Naive thymus-derived CD8-positive, alpha-beta T cell (primary cell): ENCODE measurements at regions not wholly inside any gene's neighbourhood (a gene's known extent, or its start where the extent isn't known, plus 50 kb on each side); places are given as distances from the start of the nearest gene placed in this dataset.
A peak's percentile ranks its signal among the peaks of the same experiment; 100 is the strongest.

Source experiments
- ATAC-seq, 2 donors: fragments of 150-1000 bp; cut with Tn5 transposase in 1 of 2; sonication (Bioruptor Pico), chemical (Tn5 transposase) in 1 of 2; 1 replicate in 1 of 2; 2 replicates in 1 of 2; pipeline ENCODE4 v1.10.0; 2021; ENCODE audit warnings: mild to moderate bottlenecking in 2 of 2, moderate library complexity in 2 of 2
- POLR2A ChIA-PET: fragments of 350-600 bp; sonication (Branson Sonifier 250); formaldehyde crosslinking; loops from one replicate; lab custom pipeline; 2021; ENCODE audit warnings: antibody characterized with exemption; lab: Charles Lee
- DNase-seq, 10 donors: peaks; one replicate each; pipeline versions ENCODE4 v3.0.0 to v3.0.0-alpha.2; 2020 to 2022
- H3K27ac Mint-ChIP-seq, 10 donors: one replicate each; pipeline ENCODE4 v1.8.0; 2020 to 2022; ENCODE audit warnings: mild to moderate bottlenecking in 10 of 10, mixed read lengths in 10 of 10, moderate library complexity in 4 of 10, inconsistent platforms in 1 of 10
- H3K27me3 Mint-ChIP-seq, 5 donors: one replicate each; pipeline ENCODE4 v1.8.0; 2021 to 2022; ENCODE audit warnings: mixed read lengths in 5 of 5
- H3K36me3 Mint-ChIP-seq, 3 donors: one replicate each; pipeline ENCODE4 v1.8.0; 2020 to 2022; ENCODE audit warnings: mixed read lengths in 3 of 3, mild to moderate bottlenecking in 2 of 3, inconsistent platforms in 1 of 3
- H3K4me1 Mint-ChIP-seq, 4 donors: one replicate each; pipeline ENCODE4 v1.8.0; 2021 to 2022; ENCODE audit warnings: mixed read lengths in 4 of 4
- H3K4me3 Mint-ChIP-seq, 10 donors: one replicate each; pipeline ENCODE4 v1.8.0; 2020 to 2022; ENCODE audit warnings: mild to moderate bottlenecking in 10 of 10, mixed read lengths in 10 of 10, moderate library complexity in 6 of 10, inconsistent platforms in 1 of 10
- H3K9me3 Mint-ChIP-seq, 9 donors: one replicate each; pipeline ENCODE4 v1.8.0; 2020 to 2022; ENCODE audit warnings: mixed read lengths in 9 of 9, mild to moderate bottlenecking in 3 of 9, inconsistent platforms in 1 of 9, moderate library complexity in 1 of 9

DNA sequence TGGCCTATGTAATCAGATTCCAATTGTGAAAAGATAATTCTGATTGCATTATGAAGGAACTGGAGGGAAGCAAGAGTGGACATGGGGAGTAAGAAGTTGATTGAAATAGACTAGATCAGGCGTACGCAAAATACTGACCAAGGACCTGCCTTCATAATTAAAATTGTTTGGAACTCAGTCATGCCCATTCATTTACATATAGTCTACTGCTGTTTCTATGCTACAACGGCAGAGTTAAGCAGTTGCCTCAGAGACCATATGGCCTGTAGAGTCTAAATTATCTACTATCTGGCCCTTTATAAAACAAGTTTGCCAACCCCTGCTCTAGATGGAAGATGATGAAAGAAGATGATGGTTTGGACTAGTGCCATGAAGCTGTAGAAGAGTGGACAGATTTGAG lies 170.0 kb upstream of the ARID2 start:
- Mint-ChIP-seq H3K4me3 (no peak overlapping the region), H3K36me3 (no peaks in the 10 kb centered on the region), H3K27ac (no peak overlapping the region), H3K4me1 (peaks cover 0 to 2% (median 0%) of the 10 kb centered on the region in 4 donors), H3K27me3 (no peaks in the 10 kb centered on the region), H3K9me3 (peaks cover 0 to 9% (median 0%) of the 10 kb centered on the region in 9 donors)
- no peak for DNase-seq
- POLR2A ChIA-PET: no interaction called here
- ATAC-seq: no peak

DNA sequence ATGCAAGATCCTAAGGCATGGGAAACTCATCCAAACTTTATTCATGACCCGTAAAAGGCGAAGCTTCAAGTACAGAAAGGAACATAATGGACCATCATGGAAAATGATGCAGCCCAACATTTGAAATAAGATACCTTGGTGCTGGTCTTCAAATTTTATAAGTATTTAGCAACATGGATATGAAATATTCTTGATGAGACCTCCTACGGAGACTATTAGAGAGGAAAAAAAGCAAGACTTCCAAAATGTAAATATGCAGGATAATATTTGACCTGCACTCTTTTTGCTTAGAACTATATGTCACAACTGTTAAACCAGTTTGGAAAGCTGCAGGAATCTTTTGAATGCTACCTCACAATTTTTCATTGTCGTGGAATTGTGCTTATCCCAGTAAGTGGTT lies 168.8 kb upstream of the ARID2 start:
- DNase-seq (no peak), ATAC-seq (no peak)
- no peak overlapping the region for H3K4me3 Mint-ChIP-seq
- H3K4me1 Mint-ChIP-seq: peaks cover 0 to 2% (median 0%) of the 10 kb centered on the region in 4 donors
- no peaks in the 10 kb centered on the region for H3K36me3 Mint-ChIP-seq
- no peak overlapping the region for H3K27ac Mint-ChIP-seq
- H3K27me3 Mint-ChIP-seq: no peaks in the 10 kb centered on the region
- POLR2A ChIA-PET: no interaction called here
- H3K9me3 Mint-ChIP-seq: peaks cover 0 to 9% (median 0%) of the 10 kb centered on the region in 9 donors

DNA sequence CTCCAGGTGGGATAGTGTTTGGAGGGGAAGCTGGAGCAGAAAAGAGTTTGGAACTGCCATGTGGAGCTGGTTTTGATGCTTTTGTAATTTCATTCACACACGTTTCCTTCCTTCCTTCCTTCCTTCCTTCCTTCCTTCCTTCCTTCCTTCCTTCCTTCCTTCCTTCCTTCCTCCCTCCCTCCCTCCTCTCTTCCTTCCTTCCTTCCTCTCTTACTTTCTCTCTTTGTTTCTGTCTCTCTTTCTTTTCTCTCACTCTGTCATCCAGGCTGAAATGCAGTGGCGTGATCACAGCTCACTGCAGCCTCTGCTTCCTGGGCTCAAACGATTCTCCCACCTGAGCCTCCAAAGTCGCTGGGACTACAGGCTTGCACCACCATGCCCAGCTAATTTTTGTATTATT lies 168.0 kb upstream of the ARID2 start:
- no peak for DNase-seq
- POLR2A ChIA-PET: no interaction called here
- Mint-ChIP-seq H3K27me3 (no peaks in the 10 kb centered on the region), H3K9me3 (peaks cover 0 to 9% (median 0%) of the 10 kb centered on the region in 9 donors), H3K36me3 (no peaks in the 10 kb centered on the region), H3K4me1 (peaks cover 0 to 2% (median 0%) of the 10 kb centered on the region in 4 donors), H3K4me3 (peak overlapping the region in 1 of 10 donors; percentile 58), H3K27ac (peak overlapping the region in 1 of 10 donors; percentile 37)
- no peak for ATAC-seq

DNA sequence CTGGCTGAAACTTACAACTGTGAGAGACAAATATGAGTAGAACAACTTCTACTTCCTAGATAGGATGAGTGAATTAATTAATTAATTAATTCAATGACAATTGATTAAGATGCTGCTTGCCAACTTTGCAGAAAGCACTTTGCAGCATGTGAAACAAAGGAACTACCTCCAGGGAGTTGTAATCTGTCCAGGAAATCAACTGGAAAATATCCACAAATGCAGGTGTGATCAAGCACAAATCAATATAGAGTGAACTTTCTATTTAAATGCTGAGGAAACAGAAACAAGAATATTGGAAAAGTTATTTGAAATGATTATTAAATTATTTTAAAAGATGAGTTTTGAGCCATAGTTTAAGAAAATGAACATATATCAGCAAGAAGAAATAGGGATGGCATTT lies 163.9 kb upstream of the ARID2 start:
- Mint-ChIP-seq H3K4me3 (no peak overlapping the region), H3K9me3 (peaks cover 0 to 9% (median 0%) of the 10 kb centered on the region in 9 donors), H3K36me3 (no peaks in the 10 kb centered on the region), H3K27ac (no peak overlapping the region), H3K4me1 (peaks cover 0 to 2% (median 0%) of the 10 kb centered on the region in 4 donors), H3K27me3 (peaks cover 0 to 2% (median 0%) of the 10 kb centered on the region in 5 donors)
- POLR2A ChIA-PET: no interaction called here
- no peak for ATAC-seq
- DNase-seq: no peak

DNA sequence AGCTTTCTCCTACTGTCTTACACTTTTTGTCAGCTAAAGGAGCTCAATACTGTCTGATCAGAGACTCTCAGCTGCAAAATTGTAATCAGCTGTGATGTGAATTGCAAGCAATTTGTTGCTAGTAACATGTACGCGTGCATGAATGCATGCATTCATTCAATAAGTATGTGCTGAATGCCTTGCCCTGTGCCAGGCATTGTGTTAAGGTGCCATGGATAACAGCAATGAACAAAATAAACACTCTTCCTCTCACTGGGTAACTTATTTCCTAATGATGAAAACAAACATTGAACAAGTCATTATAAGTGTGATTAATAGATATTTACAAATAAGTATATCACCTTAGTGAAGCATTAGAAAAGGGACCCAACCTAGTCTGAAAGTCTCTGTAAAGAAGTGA lies 163.2 kb upstream of the ARID2 start:
- Mint-ChIP-seq H3K27ac (no peak overlapping the region), H3K36me3 (no peaks in the 10 kb centered on the region), H3K9me3 (peaks cover 0 to 9% (median 0%) of the 10 kb centered on the region in 9 donors), H3K27me3 (peaks cover 0 to 2% (median 0%) of the 10 kb centered on the region in 5 donors), H3K4me1 (peaks cover 0 to 2% (median 0%) of the 10 kb centered on the region in 4 donors), H3K4me3 (no peak overlapping the region)
- POLR2A ChIA-PET: no interaction called here
- DNase-seq: no peak
- ATAC-seq: no peak

DNA sequence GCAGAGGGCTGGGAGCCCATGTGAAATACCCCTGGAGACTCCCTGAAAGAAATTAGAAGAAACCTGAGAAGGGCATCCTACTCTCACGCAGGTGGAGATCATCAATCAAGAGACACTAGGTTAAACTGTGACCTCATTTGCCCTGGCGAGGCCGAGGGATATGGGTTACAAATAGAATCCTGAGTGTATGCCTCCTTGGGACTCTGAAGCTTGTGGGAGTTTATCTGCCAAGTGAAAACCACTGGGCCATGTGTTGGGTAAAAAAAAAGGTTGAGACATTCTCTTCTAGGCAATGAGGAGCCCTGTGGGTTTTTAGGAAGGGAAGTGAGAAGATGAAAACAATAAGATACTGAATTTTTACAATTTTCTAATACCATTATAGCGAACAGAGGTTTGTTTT lies 160.7 kb upstream of the ARID2 start:
- no peaks in the 10 kb centered on the region for H3K4me1 Mint-ChIP-seq
- H3K27ac Mint-ChIP-seq: no peak overlapping the region
- no peak for DNase-seq
- no peak overlapping the region for H3K4me3 Mint-ChIP-seq
- H3K27me3 Mint-ChIP-seq: peaks cover 0 to 2% (median 0%) of the 10 kb centered on the region in 5 donors
- ATAC-seq: no peak
- no peaks in the 10 kb centered on the region for H3K36me3 Mint-ChIP-seq
- H3K9me3 Mint-ChIP-seq: no peaks in the 10 kb centered on the region
- POLR2A ChIA-PET: no interaction called here

DNA sequence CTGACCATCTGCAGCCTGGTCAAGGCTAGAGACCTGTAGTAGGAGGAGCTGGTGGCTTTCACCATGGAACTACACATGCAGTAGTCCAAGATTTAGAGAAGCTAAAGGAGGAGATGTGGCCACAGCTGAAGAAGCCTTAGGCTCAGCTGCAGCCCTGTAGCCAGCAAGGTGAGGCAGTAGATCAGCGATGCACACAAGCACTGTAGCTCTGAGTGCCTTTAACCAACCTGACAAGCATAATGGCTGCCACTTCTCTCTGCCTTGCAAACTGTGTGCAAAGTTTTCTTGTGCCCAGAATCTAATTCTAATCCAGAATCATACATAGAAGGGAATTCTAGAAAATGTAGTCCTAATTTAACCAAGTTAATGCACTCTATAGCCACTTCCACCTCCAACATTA lies 159.0 kb upstream of the ARID2 start:
- Mint-ChIP-seq H3K4me1 (peaks cover 0 to 9% (median under 1%) of the 10 kb centered on the region in 4 donors), H3K27ac (no peak overlapping the region), H3K27me3 (peaks cover 0 to 2% (median 0%) of the 10 kb centered on the region in 5 donors), H3K9me3 (no peaks in the 10 kb centered on the region), H3K4me3 (no peak overlapping the region), H3K36me3 (no peaks in the 10 kb centered on the region)
- no peak for DNase-seq
- no peak for ATAC-seq
- POLR2A ChIA-PET: no interaction called here

DNA sequence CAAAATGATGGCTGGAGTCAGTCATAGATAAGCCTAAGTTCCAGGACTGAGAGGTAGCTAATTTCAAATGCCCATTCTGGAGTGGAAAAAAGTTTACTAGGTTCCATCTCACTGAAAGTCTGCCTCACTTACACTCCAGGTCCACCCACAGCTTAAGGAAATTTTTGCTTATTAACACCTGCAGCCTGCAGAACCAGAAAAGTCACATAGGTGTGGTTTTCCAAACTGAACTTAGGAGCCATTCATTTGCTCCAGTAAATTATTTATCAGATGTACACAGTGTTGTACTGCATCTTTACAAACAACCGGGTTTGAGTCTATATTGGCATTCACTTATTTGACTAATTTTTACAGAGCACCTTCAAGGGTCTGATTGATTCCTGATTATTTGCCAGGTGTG lies 157.4 kb upstream of the ARID2 start:
- Mint-ChIP-seq H3K36me3 (no peaks in the 10 kb centered on the region), H3K4me1 (peaks cover 1 to 21% (median 5%) of the 10 kb centered on the region in 4 donors), H3K27me3 (no peaks in the 10 kb centered on the region), H3K9me3 (no peaks in the 10 kb centered on the region), H3K4me3 (no peak overlapping the region), H3K27ac (no peak overlapping the region)
- DNase-seq (no peak), ATAC-seq (no peak)
- POLR2A ChIA-PET: no interaction called here

DNA sequence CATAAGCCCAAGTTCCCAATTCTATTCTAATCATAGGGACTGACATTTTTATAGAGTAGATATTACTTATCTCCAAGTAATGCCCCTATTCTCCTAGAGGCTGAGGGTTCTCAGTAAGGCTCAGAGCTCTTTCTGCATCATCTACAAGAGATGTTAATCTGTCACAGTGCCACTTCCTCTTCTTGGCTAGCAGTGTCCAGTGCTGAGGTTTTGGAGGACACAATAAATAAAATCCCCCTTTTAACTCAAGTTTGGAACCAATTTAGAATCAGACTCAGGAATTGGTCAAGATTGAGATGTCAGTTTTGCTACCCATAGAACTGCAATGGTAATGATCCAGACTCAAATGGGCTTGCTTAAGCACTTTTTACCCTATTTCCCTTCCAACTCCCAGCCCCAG lies 154.1 kb upstream of the ARID2 start:
- no peak overlapping the region for H3K4me3 Mint-ChIP-seq
- no peak for ATAC-seq
- peaks cover 1 to 26% (median 5%) of the 10 kb centered on the region in 4 donors for H3K4me1 Mint-ChIP-seq
- no peaks in the 10 kb centered on the region for H3K9me3 Mint-ChIP-seq
- no peaks in the 10 kb centered on the region for H3K36me3 Mint-ChIP-seq
- POLR2A ChIA-PET: no interaction called here
- H3K27me3 Mint-ChIP-seq: no peaks in the 10 kb centered on the region
- no peak for DNase-seq
- H3K27ac Mint-ChIP-seq: no peak overlapping the region

DNA sequence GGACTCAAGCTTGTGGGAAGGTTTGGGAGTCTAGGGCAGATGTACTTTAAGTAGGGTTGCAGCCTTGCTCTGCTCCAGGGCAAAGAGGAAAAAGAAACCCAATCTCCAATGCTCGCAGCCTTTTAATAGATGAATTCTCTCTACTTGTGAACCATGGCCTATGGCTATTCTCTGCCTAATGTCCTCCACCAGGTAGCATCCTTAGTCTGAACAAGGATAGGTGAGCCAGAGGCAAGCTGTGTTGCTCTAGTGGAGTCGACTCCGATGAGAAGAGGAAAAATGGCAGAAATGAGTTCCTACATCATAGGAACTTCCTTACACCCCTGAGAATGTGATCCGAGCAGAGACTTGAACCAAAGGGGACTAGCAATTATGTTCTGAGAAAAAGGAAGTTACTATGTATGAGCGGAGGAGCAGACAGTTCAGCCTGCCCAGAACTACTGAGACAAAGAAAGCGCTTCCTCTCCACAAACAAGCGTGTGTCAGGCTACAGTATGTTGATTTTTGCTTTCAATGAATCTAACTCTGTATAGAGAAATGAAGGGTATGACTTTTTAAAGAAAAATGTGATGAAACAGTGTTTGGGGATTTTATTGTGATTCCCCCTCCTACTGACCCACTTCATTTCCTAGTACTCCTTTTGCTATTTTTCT lies 153.6 kb upstream of the ARID2 start:
- peaks cover 1 to 26% (median 5%) of the 10 kb centered on the region in 4 donors for H3K4me1 Mint-ChIP-seq
- no peaks in the 10 kb centered on the region for H3K36me3 Mint-ChIP-seq
- H3K9me3 Mint-ChIP-seq: peaks cover 0 to 3% (median 0%) of the 10 kb centered on the region in 9 donors
- POLR2A ChIA-PET: no interaction called here
- H3K27ac Mint-ChIP-seq: peak overlapping the region in 2 of 10 donors; percentile 9 to 20
- DNase-seq: no peak
- peaks cover 0 to 1% (median 0%) of the 10 kb centered on the region in 5 donors for H3K27me3 Mint-ChIP-seq
- no peak overlapping the region for H3K4me3 Mint-ChIP-seq
- no peak for ATAC-seq

DNA sequence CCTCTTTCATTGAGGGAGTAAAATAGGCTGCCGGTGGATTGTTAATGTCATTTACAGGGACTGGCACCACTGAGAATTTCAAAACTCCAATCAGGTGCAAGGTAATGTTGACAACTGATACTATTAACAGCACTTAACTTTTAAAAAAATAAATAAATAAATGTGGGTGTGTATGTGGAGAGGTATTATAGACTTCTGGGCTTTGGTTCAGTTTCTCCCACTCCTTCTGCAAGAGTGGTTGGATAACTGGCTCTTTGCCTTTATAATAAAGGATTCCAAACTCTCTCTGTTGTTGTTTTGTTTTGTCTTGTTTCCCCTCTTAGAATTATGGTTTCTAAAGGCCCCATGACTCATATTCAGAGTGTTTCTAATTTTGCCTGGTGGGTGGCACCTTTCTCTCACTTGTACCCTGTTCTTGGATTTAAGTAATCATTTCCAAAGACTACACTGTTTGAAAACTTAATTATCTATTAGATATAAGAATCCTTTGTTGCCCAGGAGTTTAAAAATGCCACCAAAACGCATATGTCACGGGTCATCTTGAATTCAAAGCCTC lies 151.6 kb upstream of the ARID2 start:
- Mint-ChIP-seq H3K9me3 (peaks cover 0 to 14% (median 0%) of the 10 kb centered on the region in 9 donors), H3K4me1 (peaks cover 1 to 26% (median 5%) of the 10 kb centered on the region in 4 donors), H3K36me3 (no peaks in the 10 kb centered on the region), H3K27ac (no peak overlapping the region), H3K27me3 (peaks cover 0 to 6% (median 2%) of the 10 kb centered on the region in 5 donors), H3K4me3 (no peak overlapping the region)
- DNase-seq: no peak
- POLR2A ChIA-PET: no interaction called here
- no peak for ATAC-seq

DNA sequence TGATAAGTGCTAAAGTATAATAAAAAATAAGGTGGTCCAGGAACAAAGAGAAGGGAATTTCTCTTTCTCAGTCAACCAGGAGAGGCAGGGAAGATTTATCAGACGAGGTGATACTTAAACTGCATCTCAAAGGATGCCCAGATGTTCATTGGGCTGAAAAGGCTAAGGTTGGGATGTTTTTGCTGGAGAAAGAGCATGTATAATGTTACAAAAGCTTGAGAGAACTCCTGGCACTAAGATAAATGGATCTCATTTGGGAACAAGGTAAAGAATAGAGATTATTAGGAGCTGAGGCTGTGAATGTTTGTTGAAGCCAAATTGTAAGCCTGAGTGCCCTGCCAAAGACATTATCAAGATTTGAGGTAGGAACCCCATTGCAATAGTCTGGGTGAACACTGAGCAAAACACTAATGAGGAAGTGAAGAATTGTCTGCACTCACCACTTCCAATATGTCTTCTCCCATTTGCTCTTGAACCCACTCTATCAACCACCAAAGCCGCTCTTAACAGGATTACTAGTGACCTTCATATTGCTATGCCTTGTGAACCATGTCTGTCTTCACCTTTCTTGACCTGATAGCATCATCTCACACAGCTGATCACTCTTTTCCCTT lies 149.0 kb upstream of the ARID2 start:
- ATAC-seq (no peak), DNase-seq (no peak)
- Mint-ChIP-seq H3K9me3 (peaks cover 0 to 14% (median 0%) of the 10 kb centered on the region in 9 donors), H3K27me3 (peaks cover 0 to 13% (median 2%) of the 10 kb centered on the region in 5 donors), H3K4me1 (peaks cover 0 to 18% (median 5%) of the 10 kb centered on the region in 4 donors), H3K27ac (no peak overlapping the region), H3K4me3 (no peak overlapping the region), H3K36me3 (no peaks in the 10 kb centered on the region)
- POLR2A ChIA-PET: no interaction called here

DNA sequence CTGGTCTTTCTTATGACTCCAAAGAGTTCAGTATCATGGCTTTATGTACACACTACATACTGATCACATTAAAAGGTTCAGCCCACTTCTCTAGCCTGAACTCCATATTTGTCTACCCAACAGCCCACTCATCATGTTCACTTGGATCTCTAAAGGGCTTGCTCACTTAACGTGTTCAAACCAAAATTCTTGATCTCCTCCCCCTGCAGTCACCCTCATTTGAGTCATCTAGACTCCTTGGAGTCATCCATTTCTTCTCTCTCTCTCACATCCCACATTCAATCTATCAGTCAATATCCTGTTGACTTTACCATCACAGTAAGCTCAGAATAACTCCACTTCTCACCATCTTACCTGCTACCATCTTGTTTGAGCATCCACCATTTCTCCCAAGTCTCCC lies 148.4 kb upstream of the ARID2 start:
- no peak overlapping the region for H3K27ac Mint-ChIP-seq

More for the DNA sequence above, 148.4 kb upstream of the ARID2 start:
- no peak for ATAC-seq
- Mint-ChIP-seq H3K36me3 (no peaks in the 10 kb centered on the region), H3K27me3 (peaks cover 0 to 13% (median 2%) of the 10 kb centered on the region in 5 donors), H3K9me3 (peaks cover 0 to 14% (median 0%) of the 10 kb centered on the region in 9 donors), H3K4me1 (peaks cover 0 to 11% (median 2%) of the 10 kb centered on the region in 4 donors), H3K4me3 (no peak overlapping the region)
- DNase-seq: no peak
- POLR2A ChIA-PET: no interaction called here
